ENCODE measurements at regions not wholly inside any gene's neighbourhood (a gene's known extent, or its start where the extent isn't known, plus 50 kb on each side); places are given as distances from the start of the nearest gene placed in this dataset.
"Not testable (repeated sequence)": the region's sequence is repeated elsewhere in the genome, so short reads cannot be mapped to it uniquely, and the experiment has no call there.

DNA sequence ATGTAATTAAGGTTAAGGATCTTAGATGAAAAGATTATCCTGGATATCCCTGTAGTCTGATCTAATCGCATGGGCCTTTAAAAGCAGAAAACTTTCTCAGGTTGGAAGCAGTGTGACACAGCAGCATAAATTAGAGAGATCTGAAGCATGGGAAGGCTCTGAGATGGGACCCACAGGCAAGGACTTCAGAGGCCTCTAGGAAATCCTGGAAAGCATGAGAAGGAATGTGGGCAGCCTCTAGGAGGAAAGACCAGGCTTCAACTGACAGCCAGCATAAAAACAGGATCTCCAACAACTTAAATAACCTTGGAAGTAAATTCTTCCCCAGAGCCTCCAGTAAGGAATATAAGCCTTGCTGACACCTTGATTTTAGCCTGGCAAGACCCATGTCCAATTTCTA lies 2397.5 kb downstream of the EPHA3 start:
- TF ChIP-seq, protein P1, sequence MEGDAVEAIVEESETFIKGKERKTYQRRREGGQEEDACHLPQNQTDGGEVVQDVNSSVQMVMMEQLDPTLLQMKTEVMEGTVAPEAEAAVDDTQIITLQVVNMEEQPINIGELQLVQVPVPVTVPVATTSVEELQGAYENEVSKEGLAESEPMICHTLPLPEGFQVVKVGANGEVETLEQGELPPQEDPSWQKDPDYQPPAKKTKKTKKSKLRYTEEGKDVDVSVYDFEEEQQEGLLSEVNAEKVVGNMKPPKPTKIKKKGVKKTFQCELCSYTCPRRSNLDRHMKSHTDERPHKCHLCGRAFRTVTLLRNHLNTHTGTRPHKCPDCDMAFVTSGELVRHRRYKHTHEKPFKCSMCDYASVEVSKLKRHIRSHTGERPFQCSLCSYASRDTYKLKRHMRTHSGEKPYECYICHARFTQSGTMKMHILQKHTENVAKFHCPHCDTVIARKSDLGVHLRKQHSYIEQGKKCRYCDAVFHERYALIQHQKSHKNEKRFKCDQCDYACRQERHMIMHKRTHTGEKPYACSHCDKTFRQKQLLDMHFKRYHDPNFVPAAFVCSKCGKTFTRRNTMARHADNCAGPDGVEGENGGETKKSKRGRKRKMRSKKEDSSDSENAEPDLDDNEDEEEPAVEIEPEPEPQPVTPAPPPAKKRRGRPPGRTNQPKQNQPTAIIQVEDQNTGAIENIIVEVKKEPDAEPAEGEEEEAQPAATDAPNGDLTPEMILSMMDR (IDR thresholded peaks at IDR 0.05; ENCODE audit: low read length), result not testable (repeated sequence)
- TF ChIP-seq EZH2 (IDR thresholded peaks at IDR 0.05; ENCODE audit: borderline replicate concordance, low read length), result not testable (repeated sequence)

Data from OCI-LY1 (cell line).